ENCODE measurements at regions not wholly inside any gene's neighbourhood (a gene's known extent, or its start where the extent isn't known, plus 50 kb on each side); places are given as distances from the start of the nearest gene placed in this dataset.

- DNase-seq (no peak), ATAC-seq (ENCODE audit: insufficient read depth, low read depth) (no peak)
- Histone ChIP-seq H3K4me3 (ENCODE audit: low read depth in 1 of 2, low read length in 2 of 2) (no peak overlapping the region), H3K79me2 (ENCODE audit: insufficient read depth, low read length) (no peaks in the 10 kb centered on the region), H3K36me3 (ENCODE audit: insufficient read depth, low read length) (no peaks in the 10 kb centered on the region), H3K4me1 (ENCODE audit: insufficient read depth, low read length) (no peaks in the 10 kb centered on the region), H3K27me3 (ENCODE audit: insufficient read depth, low read length, poor library complexity) (peaks cover 14% of the 10 kb centered on the region), H3K4me2 (ENCODE audit: insufficient read depth, low read length) (no peak overlapping the region), H3K27ac (ENCODE audit: low read length) (no peak overlapping the region), H2AFZ (ENCODE audit: low read depth, low read length) (no peak overlapping the region), H3K9ac (ENCODE audit: low read depth, low read length) (no peak overlapping the region), H4K20me1 (ENCODE audit: insufficient read depth, low read length) (no peaks in the 10 kb centered on the region), H3K9me3 (ENCODE audit: insufficient read depth, low read length, severe bottlenecking) (no peaks in the 10 kb centered on the region)
- TF ChIP-seq EZH2 (IDR thresholded peaks at IDR 0.05; ENCODE audit: borderline replicate concordance, low read depth, low read length, severe bottlenecking) (no peak), CTCF (IDR thresholded peaks at IDR 0.05; ENCODE audit: borderline replicate concordance, extremely low read depth, low read length, poor library complexity, severe bottlenecking) (no peak)
Measured at GRCh38 chr18:49677081-49677480, 115.2 kb downstream of the LIPG start.

GRCh38 chr18:49673281-49673680 is 111.4 kb downstream of the LIPG start:
- no peaks in the 10 kb centered on the region for H3K79me2 ChIP-seq (ENCODE audit: insufficient read depth, low read length)
- ATAC-seq (ENCODE audit: insufficient read depth, low read depth): no peak
- H4K20me1 ChIP-seq (ENCODE audit: insufficient read depth, low read length): no peaks in the 10 kb centered on the region
- no peak for DNase-seq
- no peaks in the 10 kb centered on the region for H3K36me3 ChIP-seq (ENCODE audit: insufficient read depth, low read length)
- H3K27me3 ChIP-seq (ENCODE audit: insufficient read depth, low read length, poor library complexity): peaks cover 18% of the 10 kb centered on the region
- H3K9me3 ChIP-seq (ENCODE audit: insufficient read depth, low read length, severe bottlenecking): no peaks in the 10 kb centered on the region
- H2AFZ ChIP-seq (ENCODE audit: low read depth, low read length): no peak overlapping the region
- no peaks in the 10 kb centered on the region for H3K4me1 ChIP-seq (ENCODE audit: insufficient read depth, low read length)
- no peak overlapping the region for H3K27ac ChIP-seq (ENCODE audit: low read length)
- H3K4me2 ChIP-seq (ENCODE audit: insufficient read depth, low read length): no peak overlapping the region
- H3K4me3 ChIP-seq (ENCODE audit: low read depth in 1 of 2, low read length in 2 of 2): no peak overlapping the region
- H3K9ac ChIP-seq (ENCODE audit: low read depth, low read length): no peak overlapping the region
- TF ChIP-seq CTCF (IDR thresholded peaks at IDR 0.05; ENCODE audit: borderline replicate concordance, extremely low read depth, low read length, poor library complexity, severe bottlenecking): no peak
- TF ChIP-seq EZH2 (IDR thresholded peaks at IDR 0.05; ENCODE audit: borderline replicate concordance, low read depth, low read length, severe bottlenecking): no peak

GRCh38 chr18:49672853-49673252 is 111.0 kb downstream of the LIPG start:
- Histone ChIP-seq H3K27ac (ENCODE audit: low read length) (no peak overlapping the region), H4K20me1 (ENCODE audit: insufficient read depth, low read length) (no peaks in the 10 kb centered on the region), H2AFZ (ENCODE audit: low read depth, low read length) (no peak overlapping the region), H3K36me3 (ENCODE audit: insufficient read depth, low read length) (no peaks in the 10 kb centered on the region), H3K9me3 (ENCODE audit: insufficient read depth, low read length, severe bottlenecking) (no peaks in the 10 kb centered on the region), H3K27me3 (ENCODE audit: insufficient read depth, low read length, poor library complexity) (peaks cover 22% of the 10 kb centered on the region), H3K4me2 (ENCODE audit: insufficient read depth, low read length) (no peak overlapping the region), H3K4me3 (ENCODE audit: low read depth in 1 of 2, low read length in 2 of 2) (no peak overlapping the region), H3K4me1 (ENCODE audit: insufficient read depth, low read length) (no peaks in the 10 kb centered on the region), H3K79me2 (ENCODE audit: insufficient read depth, low read length) (no peaks in the 10 kb centered on the region), H3K9ac (ENCODE audit: low read depth, low read length) (no peak overlapping the region)
- DNase-seq (no peak), ATAC-seq (ENCODE audit: insufficient read depth, low read depth) (no peak)
- no peak for TF ChIP-seq CTCF (IDR thresholded peaks at IDR 0.05; ENCODE audit: borderline replicate concordance, extremely low read depth, low read length, poor library complexity, severe bottlenecking)
- TF ChIP-seq EZH2 (IDR thresholded peaks at IDR 0.05; ENCODE audit: borderline replicate concordance, low read depth, low read length, severe bottlenecking): no peak

GRCh38 chr18:49669403-49669802 is 107.5 kb downstream of the LIPG start:
- Histone ChIP-seq H4K20me1 (ENCODE audit: insufficient read depth, low read length) (no peaks in the 10 kb centered on the region), H3K9me3 (ENCODE audit: insufficient read depth, low read length, severe bottlenecking) (no peaks in the 10 kb centered on the region), H3K79me2 (ENCODE audit: insufficient read depth, low read length) (no peaks in the 10 kb centered on the region), H2AFZ (ENCODE audit: low read depth, low read length) (no peak overlapping the region), H3K27ac (ENCODE audit: low read length) (no peak overlapping the region), H3K9ac (ENCODE audit: low read depth, low read length) (no peak overlapping the region), H3K4me1 (ENCODE audit: insufficient read depth, low read length) (no peaks in the 10 kb centered on the region), H3K27me3 (ENCODE audit: insufficient read depth, low read length, poor library complexity) (peaks cover 23% of the 10 kb centered on the region), H3K36me3 (ENCODE audit: insufficient read depth, low read length) (no peaks in the 10 kb centered on the region), H3K4me2 (ENCODE audit: insufficient read depth, low read length) (no peak overlapping the region), H3K4me3 (ENCODE audit: low read depth in 1 of 2, low read length in 2 of 2) (no peak overlapping the region)
- no peak for TF ChIP-seq EZH2 (IDR thresholded peaks at IDR 0.05; ENCODE audit: borderline replicate concordance, low read depth, low read length, severe bottlenecking)
- no peak for TF ChIP-seq CTCF (IDR thresholded peaks at IDR 0.05; ENCODE audit: borderline replicate concordance, extremely low read depth, low read length, poor library complexity, severe bottlenecking)
- ATAC-seq (ENCODE audit: insufficient read depth, low read depth) (no peak), DNase-seq (no peak)
